GM19397 (cell line): ENCODE measurements at regions not wholly inside any gene's neighbourhood (a gene's known extent, or its start where the extent isn't known, plus 50 kb on each side); places are given as distances from the start of the nearest gene placed in this dataset.
"Not testable (repeated sequence)": the region's sequence is repeated elsewhere in the genome, so short reads cannot be mapped to it uniquely, and the experiment has no call there.

Experiments
- ATAC-seq: cut with Tn5 transposase; IDR thresholded peaks from one replicate; pipeline ENCODE4 v1.9.1; 2021; ENCODE audit warnings: mild to moderate bottlenecking, moderate library complexity; ENCODE audit not compliant: unreplicated experiment

DNA sequence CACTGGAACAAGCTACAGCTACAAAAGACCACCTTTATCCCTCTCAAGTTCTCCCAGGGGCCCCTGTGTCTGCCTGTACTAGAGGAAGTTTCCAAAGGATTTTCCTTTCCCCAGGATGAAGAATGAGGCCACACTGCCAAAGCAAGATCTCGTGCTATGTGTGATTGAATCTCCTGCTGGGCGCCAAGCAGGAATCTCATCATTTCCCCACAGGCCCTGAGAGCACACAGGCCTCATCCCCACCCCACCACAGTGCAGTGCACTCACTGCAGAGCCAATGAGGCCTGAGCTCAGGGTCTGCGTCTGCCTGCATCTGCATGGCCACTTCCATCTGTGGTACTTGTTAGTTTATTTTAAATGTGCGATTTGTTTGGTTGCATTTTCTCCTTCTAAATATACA, 387.4 kb upstream of the ASIC2 start:
- no peak for ATAC-seq

GRCh38 chr17:33682599-33682998, 389.5 kb upstream of the ASIC2 start:
- ATAC-seq, result no peak

DNA sequence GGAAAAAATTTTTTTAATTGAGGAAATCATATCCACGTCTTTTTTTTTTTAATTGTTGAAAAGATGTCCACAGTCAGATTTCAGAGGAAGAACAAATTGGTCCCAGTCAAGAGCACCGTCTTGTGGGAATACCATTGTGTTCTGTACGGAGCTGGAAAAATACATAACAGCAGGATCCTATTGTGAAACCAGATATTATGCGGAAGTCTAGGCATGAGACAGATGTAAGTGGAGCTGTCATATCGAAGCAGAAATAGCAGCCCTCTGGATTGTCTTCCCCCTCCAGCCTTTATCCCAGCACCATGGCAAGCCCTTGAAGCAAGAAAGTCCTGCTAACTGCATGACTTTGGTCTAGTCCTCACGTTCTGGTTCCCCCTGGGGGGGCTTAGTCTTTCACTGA, 391.6 kb upstream of the ASIC2 start:
- ATAC-seq, result no peak

DNA sequence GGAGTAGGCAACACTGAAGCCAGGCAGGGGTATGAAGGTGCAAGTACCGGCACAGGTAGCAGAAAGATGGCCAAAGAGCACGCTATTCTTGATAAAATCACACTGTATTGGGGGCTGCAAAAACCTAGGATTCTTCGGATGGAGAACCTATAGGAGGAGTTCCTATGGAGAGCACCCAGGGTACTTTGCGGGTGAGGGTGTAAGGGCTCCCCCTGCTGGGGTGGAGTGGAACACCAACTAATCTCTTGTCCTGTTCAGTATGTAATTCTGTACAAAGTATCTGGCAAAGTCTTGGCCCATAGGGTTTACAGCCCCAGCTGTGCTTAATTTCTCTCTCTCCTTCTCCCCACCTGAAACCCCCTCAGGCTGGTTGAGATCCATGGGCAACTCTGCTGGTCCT, 393.1 kb upstream of the ASIC2 start:
- no peak for ATAC-seq

- no peak for ATAC-seq
Measured at GRCh38 chr17:33687831-33688230, 394.7 kb upstream of the ASIC2 start.

- no peak for ATAC-seq
Measured at GRCh38 chr17:33688771-33689170, 395.7 kb upstream of the ASIC2 start.

DNA sequence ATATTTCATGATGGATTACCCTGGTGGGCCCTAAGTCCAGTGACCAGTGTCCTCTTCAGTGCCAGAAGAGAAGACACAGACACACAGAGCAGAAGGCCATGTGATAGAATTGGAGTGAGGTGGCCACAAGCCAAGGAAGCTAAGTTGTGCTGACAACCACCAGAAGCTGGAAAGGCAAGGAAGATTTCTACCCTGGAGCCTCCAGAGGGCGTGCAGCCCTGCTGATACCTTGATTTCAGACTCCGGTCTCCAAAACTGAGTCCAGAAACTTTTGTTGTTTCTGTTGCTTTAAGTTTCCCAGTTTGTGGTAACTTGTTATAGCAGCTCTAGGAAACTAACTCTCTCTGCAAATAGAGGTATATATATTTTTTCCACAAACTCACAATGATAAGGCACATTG, 396.6 kb upstream of the ASIC2 start:
- no peak for ATAC-seq

DNA sequence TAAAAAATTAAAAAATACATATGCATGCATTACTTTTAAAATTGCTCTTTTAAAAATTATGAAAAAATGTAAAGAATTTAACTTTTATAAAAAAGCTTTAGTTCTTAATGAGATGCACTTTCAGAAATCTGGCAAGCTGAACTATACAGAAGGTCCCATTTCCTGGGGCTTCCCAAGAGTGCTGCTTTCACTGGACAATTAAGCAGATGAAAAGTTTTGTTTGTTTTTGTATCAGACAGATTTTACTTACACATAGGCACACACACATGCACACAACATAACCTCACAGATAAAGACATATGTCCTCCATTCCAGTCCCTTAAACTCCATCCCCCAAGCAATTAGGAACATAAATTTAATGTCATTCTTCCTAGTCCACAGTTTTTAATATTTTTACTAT, 402.3 kb upstream of the ASIC2 start:
- ATAC-seq, result no peak

GRCh38 chr17:33696102-33696501, 403.0 kb upstream of the ASIC2 start:
- no peak for ATAC-seq

- ATAC-seq, result no peak
Measured at GRCh38 chr17:33697557-33697956, 404.5 kb upstream of the ASIC2 start.

- no peak for ATAC-seq
Measured at GRCh38 chr17:33701910-33702309, 408.8 kb upstream of the ASIC2 start.

DNA sequence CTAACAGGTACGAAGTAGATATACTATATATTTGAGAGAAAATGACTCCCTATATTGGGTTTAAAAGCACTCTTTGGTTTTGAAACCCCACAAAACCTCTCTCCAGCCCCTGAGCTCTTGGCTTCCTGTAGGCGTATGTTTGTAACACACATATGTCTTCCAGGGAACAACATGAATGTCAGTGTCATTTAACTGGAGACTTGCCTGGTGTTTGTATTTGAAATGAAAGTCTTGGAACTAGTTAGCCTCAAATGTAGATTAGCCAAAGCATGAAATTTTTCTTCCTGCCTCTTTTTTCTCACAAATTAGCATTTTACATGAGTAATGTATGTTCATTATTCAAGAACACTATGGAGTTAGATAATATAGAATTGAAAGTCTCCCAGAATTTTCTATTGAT, 411.8 kb upstream of the ASIC2 start:
- no peak for ATAC-seq

GRCh38 chr17:33709881-33710280, 416.8 kb upstream of the ASIC2 start:
- ATAC-seq, result no peak

- no peak for ATAC-seq
Measured at GRCh38 chr17:33712120-33712519, 419.0 kb upstream of the ASIC2 start.

DNA sequence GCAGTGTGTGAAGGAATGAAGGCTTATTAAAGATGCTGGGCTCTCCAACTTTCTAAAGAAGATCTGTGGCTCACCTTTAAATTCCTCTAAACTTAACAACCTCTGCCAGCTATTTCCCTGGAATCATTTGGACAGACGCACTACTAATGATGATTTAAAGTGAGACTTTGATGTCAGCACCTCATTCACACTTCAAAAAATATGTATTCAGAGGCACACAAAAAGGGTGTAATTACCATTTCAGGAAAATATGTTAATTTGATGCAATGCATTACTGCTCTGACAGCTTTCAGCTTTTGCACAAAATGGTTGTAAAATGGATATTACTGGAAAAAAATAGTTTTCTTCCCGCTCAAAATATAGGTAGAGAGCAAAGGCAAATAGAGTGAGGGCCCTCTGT, 423.9 kb upstream of the ASIC2 start:
- no peak for ATAC-seq

DNA sequence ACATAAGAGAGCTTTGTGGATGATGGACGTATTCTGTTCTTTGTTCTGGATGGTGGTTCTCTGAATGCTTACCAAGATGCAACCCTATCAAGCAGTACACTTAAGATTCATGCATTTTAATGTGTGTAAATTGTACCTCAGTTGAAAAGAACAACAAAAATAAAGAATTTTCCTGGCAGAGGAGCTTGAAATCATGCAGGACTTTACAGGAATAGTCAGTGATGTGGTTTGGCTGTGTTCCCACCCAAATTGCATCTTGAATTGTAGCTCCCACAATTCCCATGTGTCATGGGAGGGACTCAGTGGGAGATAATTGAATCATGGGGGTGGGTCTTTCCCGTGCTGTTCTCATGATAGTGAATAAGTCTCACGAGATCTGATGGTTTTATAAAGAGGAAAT, 430.6 kb upstream of the ASIC2 start:
- not testable (repeated sequence) for ATAC-seq

DNA sequence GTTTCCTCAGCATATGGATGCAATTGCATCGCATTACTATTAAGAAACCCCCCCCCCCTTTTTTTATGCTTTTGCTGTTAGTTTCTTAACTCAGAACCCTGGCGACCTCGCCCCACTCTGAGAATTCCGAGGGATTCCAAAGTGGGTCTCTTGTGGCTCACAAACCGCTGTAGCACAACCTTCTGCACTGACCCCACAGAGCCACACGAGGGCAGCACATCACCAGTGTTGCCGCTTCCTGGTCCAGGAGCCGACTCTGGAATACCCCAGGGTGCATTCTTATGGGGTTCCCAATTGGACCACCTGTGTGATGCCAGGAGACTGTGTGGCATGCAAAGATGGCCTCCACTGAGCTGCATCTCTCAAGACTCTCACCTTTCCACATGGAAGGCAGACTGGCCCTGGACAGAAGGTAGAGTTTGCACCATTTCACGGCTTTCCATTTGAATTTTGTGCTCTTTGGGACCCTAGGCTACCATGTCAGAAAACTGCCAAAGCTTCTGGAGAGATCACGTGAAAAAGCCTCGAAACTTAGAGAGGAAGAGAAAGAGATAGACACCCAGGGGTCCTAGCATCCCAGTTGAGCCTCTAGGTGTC, 432.7 kb upstream of the ASIC2 start:
- no peak for ATAC-seq

DNA sequence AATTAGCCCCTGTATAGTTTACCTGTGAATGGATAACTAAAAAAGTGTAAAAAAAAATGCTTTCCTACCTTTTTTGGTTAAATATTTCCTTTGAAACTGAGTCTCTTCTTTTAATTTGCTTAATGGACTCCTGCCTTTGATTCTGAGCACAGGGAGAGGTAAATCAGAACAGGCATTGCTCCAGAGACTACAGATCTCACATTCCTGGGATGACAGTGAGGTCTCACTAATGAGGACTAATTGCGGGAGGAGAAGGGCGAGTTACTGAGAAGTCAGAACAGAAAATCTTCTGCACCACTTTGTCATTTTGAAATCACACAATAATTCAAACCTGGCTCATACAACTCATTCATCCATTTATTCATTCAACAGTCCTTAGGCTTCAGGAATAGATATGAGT, 437.0 kb upstream of the ASIC2 start:
- ATAC-seq, result no peak

DNA sequence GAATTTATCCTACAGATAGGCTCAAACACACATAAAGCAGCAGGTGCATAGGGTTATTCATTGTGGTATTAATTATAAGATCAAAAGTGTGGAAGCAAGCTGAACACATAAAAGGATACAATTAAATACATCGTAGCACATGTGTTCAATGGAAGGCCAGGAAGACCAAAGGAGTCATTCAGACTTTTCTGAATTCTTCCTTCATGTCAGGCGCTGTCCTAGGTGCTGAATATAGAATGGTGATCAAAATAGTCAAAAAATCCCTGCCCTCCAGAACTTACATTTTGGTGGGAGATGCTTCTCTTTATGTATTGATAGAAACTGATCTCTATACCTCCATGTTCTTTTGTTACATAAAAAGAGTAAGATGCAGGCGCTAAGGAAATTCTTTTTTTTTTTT, 439.0 kb upstream of the ASIC2 start:
- ATAC-seq, result no peak

- ATAC-seq, result no peak
Measured at GRCh38 chr17:33739714-33740113, 446.6 kb upstream of the ASIC2 start.

DNA sequence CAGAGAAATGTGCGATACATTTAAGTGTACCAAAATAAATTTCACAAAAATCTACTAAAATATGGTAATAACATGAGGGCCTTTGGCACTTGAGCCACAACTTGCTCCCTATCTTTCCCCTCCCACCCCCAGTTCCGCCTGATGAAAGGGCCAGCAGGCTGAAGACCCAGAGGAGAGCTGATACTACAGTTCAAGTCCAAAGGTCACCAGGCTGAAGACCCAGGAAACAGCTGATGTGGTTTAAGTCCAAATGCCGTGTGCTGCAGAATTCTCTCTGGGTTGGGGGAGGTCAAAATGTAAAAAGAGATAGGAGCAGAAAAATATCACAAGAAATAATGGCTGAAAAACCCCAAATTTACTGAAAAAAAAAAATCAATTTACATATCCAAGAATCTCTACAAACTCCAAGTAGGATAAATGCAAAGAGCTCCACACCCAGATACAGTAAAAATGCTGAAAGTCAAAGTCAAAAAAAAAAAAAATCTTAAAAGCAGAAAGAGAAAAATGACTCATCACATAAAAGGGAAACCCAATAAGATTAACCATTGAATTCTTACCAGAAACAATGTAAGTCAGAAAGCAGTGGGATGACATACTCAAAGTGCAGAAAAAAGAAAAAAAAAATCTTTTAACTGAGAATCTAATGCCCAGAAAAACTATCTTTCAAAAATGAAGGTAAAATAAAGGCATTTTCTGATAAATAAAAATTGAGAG, 452.1 kb upstream of the ASIC2 start:
- no peak for ATAC-seq

GRCh38 chr17:33749171-33749570, 456.1 kb upstream of the ASIC2 start:
- ATAC-seq, result no peak
